Ishikawa (cell line): ENCODE measurements at regions not wholly inside any gene's neighbourhood (a gene's known extent, or its start where the extent isn't known, plus 50 kb on each side); places are given as distances from the start of the nearest gene placed in this dataset.

Experiments used
- CEBPB ChIP-seq: IDR thresholded peaks from 2 replicates; pipeline ENCODE4 v1.6.1; 2012
- CREB1 ChIP-seq: IDR thresholded peaks from 2 replicates; pipeline ENCODE4 v1.6.1; 2012; ENCODE audit warnings: low read depth
- EGR1 ChIP-seq: IDR thresholded peaks from 2 replicates; pipeline ENCODE4 v1.6.1; 2012
- EP300 ChIP-seq: IDR thresholded peaks from 2 replicates; pipeline ENCODE4 v1.6.1; 2012; ENCODE audit warnings: borderline replicate concordance
- FOXM1 ChIP-seq: IDR thresholded peaks from 2 replicates; pipeline ENCODE4 v1.6.1; 2012; ENCODE audit warnings: low read depth, borderline replicate concordance
- MAX ChIP-seq: IDR thresholded peaks from 2 replicates; pipeline ENCODE4 v1.6.1; 2012
- NFIC ChIP-seq: IDR thresholded peaks from 2 replicates; pipeline ENCODE4 v1.6.1; 2012
- RAD21 ChIP-seq: IDR thresholded peaks from 2 replicates; pipeline ENCODE4 v1.6.1; 2012; ENCODE audit warnings: low read depth
- TAF1 ChIP-seq: IDR thresholded peaks from 2 replicates; pipeline ENCODE4 v1.6.1; 2012; ENCODE audit warnings: low read depth, mild to moderate bottlenecking
- TCF12 ChIP-seq: IDR thresholded peaks from 2 replicates; pipeline ENCODE4 v1.6.1; 2012; ENCODE audit warnings: low read depth
- TEAD4 ChIP-seq: IDR thresholded peaks from 2 replicates; pipeline ENCODE4 v1.6.1; 2012
- USF1 ChIP-seq: IDR thresholded peaks from 2 replicates; pipeline ENCODE4 v1.6.1; 2012
- YY1 ChIP-seq: IDR thresholded peaks from 2 replicates; pipeline ENCODE4 v1.6.1; 2012; ENCODE audit warnings: low read depth
- ZBTB7A ChIP-seq: IDR thresholded peaks from 2 replicates; pipeline ENCODE4 v1.6.1; 2012; ENCODE audit warnings: low read depth
- TF ChIP-seq, protein P1 (sequence below): IDR thresholded peaks from 2 replicates; pipeline ENCODE4 v1.6.1; 2012; ENCODE audit warnings: low read depth, mild to moderate bottlenecking

- TF ChIP-seq RAD21 (no peak), TEAD4 (no peak), CEBPB (no peak), TAF1 (no peak)
These were observed 338.4 kb upstream of the TRPC7 start for GRCh38 chr5:136703706-136704105.

DNA sequence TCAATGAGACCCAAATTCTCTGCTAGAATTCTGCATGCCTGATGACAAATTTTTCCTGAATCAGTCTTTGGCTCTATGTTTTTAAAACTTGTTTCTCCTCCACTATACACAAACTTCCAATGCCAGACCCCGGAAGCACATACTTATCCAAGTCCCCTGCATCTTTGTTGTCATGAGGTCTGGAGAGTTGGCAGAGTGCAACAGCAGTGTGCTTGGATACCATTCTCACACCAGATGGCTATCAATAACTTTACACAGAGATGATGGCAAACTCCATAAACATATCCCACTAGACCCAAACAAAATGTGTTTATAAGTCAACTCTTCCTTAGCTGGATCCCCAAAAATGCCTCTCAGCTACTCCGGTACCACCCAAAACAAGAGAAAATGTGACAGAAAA, 337.7 kb upstream of the TRPC7 start:
- TF ChIP-seq MAX, result no peak
- TF ChIP-seq TAF1, result no peak
- no peak for TF ChIP-seq FOXM1
- TF ChIP-seq TCF12, result no peak
- no peak for TF ChIP-seq USF1
- TF ChIP-seq EP300, result no peak
- TF ChIP-seq EGR1, result no peak
- TF ChIP-seq, protein P1, sequence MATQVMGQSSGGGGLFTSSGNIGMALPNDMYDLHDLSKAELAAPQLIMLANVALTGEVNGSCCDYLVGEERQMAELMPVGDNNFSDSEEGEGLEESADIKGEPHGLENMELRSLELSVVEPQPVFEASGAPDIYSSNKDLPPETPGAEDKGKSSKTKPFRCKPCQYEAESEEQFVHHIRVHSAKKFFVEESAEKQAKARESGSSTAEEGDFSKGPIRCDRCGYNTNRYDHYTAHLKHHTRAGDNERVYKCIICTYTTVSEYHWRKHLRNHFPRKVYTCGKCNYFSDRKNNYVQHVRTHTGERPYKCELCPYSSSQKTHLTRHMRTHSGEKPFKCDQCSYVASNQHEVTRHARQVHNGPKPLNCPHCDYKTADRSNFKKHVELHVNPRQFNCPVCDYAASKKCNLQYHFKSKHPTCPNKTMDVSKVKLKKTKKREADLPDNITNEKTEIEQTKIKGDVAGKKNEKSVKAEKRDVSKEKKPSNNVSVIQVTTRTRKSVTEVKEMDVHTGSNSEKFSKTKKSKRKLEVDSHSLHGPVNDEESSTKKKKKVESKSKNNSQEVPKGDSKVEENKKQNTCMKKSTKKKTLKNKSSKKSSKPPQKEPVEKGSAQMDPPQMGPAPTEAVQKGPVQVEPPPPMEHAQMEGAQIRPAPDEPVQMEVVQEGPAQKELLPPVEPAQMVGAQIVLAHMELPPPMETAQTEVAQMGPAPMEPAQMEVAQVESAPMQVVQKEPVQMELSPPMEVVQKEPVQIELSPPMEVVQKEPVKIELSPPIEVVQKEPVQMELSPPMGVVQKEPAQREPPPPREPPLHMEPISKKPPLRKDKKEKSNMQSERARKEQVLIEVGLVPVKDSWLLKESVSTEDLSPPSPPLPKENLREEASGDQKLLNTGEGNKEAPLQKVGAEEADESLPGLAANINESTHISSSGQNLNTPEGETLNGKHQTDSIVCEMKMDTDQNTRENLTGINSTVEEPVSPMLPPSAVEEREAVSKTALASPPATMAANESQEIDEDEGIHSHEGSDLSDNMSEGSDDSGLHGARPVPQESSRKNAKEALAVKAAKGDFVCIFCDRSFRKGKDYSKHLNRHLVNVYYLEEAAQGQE, result no peak
- no peak for TF ChIP-seq CREB1

GRCh38 chr5:136701191-136701590, 335.8 kb upstream of the TRPC7 start:
- TF ChIP-seq CREB1 (no peak), NFIC (no peak)
- TF ChIP-seq, protein P1, result no peak

DNA sequence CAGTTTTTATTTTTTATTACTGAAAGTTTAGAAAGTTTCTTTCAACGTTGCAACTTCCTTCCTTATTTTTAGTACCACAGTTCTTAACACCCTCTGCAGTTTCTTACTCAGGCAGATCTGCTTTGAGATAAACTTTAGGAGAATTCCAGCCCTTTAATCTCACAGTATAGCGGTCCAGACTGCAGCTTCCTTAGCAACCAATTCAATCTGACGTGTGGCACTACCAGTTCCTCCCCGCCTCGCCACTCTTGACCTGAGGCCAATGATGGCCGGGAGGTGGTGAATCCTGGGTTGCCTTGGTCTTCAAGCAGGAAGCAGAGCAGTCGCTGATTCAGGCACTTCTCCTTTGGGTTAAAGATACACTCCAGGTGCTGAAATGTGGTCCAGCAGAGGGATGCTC, 334.3 kb upstream of the TRPC7 start:
- TF ChIP-seq NFIC (no peak), MAX (no peak), RAD21 (no peak), FOXM1 (no peak), EP300 (no peak), TCF12 (no peak), YY1 (no peak), CEBPB (no peak), CREB1 (no peak), ZBTB7A (no peak), USF1 (no peak), EGR1 (no peak), TAF1 (no peak), TEAD4 (no peak)
- TF ChIP-seq, protein P1, result no peak

DNA sequence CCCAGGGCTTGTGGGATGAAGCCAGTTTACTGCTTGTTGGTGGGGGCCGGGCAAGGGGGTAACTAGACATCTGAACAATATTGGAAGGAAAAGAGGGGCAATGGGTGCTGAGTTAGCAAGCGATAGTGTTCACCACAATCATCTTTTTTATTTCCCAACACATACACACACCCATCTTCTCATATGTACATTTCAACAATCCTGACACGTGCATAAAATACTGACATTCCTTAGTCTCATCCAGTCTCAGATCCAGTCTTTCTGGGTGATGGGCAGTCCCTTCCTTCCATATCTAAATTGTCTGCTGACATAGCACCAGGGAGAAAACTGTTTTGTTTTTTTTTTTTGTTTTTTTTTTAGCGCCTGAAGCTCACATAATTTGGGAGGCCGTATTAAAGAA, 333.6 kb upstream of the TRPC7 start:
- no peak for TF ChIP-seq MAX

DNA sequence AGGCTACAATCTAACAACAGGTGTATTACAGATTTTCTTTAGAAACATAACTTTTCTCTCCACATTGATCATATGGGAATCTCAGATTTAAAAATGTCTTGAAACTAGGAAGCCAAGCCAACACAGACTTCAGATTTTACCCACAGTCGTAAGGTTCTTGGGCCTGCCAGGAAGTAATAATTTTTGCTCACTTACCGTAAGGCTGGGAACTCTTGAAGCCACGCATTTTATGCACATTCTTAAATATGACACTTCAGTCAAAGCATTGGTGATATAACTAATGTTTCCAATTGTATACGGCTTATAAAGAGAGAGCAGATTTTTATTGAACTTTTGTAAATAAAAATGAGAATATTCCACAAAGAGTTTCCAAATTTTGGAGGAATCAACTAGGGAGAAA, 328.9 kb upstream of the TRPC7 start:
- no peak for TF ChIP-seq ZBTB7A
- TF ChIP-seq EGR1, result no peak
- no peak for TF ChIP-seq TEAD4
- no peak for TF ChIP-seq MAX
- no peak for TF ChIP-seq RAD21
- TF ChIP-seq, protein P1, result no peak
- no peak for TF ChIP-seq USF1
- TF ChIP-seq FOXM1, result no peak
- no peak for TF ChIP-seq TCF12
- no peak for TF ChIP-seq YY1
- no peak for TF ChIP-seq EP300
- TF ChIP-seq CREB1, result no peak
- no peak for TF ChIP-seq TAF1
- TF ChIP-seq CEBPB, result no peak
- no peak for TF ChIP-seq NFIC
